ENCODE measurements at regions not wholly inside any gene's neighbourhood (a gene's known extent, or its start where the extent isn't known, plus 50 kb on each side); places are given as distances from the start of the nearest gene placed in this dataset.

GRCh38 chr10:78960316-78960800 is 108.4 kb upstream of the ZMIZ1 start:
- DNase-seq: no peak

- no peak for DNase-seq
These were observed 107.0 kb upstream of the ZMIZ1 start for GRCh38 chr10:78961760-78962159.

- no peak for DNase-seq
These were observed 105.4 kb upstream of the ZMIZ1 start for GRCh38 chr10:78963074-78964034.

DNA sequence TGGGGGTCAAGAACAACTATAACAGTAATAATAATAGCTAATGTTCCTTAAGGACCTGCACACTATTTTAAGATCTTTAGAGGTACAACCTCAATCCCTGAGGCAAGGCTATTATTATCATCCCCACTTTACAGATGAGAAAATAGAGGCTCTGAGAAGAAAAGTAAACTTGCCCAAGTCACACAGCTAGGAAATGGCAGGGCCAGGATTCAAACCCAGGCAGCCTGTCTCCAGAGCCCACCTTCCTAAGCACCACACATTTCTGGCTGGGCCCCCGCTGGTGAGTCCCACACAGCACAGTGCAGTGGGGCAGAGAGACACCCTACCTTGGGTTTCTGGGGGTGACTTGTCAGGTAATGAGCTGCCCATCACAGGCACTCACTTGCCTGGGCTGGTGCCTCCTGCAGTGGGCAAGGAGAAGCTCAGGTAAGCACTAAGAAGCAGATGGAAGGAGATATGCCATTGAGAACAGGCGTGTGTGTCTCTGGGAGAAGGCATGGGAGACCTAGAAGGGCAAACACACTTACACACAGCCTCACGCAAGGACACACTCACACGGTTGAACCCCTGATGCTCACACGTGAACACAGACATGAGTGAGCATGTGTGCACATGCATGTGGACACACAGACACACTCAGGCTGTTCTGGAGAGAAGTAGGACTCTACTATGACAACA is 104.4 kb upstream of the ZMIZ1 start:
- no peak for DNase-seq

DNA sequence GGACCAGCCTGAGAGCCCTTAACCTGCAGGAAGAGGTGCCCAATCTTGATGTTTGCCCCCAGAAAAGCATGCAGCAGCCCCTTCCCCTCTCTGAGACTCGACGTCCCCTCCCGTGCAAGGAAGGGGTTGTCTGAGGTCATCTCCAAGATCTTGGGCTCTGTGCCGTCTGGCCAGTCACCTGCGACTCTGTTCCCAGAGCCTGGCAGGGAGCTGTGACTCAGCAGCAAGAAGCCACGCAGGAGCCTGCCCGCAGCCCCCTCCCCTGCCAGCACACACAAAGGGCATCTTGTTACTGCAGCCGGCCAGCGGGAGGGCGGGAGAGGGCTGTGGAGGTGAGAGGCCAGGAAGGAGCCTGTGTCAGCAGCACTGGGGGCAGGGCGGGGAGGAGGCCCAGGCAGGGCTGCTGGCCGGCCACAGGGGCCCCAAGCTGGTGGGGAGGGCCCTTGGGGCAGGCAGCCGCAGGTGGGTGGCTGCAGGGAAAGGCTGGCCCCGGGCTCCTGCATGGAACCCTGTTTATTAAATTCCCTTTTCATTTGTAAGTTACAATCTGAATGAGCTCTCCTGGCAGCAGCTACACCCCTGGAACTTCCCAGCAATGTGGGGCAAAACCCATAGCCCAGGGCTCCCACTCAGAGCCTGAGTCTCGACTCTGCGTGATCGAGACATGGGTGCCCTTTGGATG is 103.7 kb upstream of the ZMIZ1 start:
- no peak for DNase-seq

DNA sequence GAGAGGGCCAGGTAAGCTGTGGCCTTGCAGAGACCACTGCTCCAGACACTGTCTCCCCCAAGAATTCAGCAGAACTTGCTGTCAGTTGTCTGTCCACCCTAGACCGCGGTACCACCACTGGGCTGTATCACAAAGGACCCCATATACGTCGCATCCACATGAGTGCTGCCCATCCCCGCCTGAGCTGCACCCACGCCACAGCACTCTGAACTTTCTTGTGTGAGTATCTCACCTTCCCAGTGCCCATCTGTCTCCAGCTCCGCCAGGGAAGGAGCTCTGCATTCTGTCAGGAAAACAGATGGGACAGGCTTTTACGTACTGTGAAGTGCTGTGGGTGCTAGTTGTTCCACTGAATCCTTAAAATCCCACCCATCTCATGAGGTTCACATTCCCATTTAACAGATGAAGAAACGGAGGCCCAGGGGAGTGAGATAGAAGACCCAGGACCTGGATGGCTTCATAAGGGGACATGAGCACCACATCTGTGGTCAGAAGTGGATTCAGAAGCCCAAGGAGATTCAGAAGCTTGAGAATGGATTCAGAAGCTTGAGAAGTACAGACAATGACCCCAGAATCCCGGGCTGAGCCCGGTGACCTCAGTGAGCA is 102.5 kb upstream of the ZMIZ1 start:
- no peak for DNase-seq

- no peak for DNase-seq
These were observed 101.8 kb upstream of the ZMIZ1 start for GRCh38 chr10:78966844-78967488.

DNA sequence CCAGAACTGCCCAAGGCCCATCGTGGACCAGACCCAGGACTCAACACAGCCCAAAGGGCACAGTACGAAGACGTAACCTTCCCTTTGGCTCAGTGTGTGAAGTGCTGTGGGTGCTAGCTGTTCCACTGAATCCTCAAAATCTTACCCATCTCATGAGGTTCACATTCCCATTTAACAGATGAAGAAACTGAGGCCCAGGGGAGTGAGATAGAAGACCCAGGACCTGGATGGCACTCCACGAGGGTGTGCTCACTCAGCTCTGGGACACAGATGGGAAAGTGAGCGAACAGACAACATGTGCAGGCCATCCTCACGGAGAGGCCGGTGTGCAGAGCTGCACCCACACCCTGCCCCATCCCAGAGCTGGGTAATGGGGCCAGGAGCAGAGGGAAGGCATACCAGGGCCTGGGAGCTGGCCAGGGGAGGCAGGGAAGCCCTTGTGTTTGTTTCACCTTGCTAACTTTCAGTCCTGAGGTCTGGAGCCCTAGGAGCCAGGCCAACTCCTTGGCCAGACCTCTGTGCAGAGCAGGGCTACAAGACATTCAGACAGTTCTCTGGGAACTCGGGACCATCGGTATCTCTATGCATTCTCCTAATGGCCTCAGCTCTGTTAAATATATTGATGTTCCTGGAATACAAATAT is 100.3 kb upstream of the ZMIZ1 start:
- no peak for DNase-seq

- DNase-seq: no peak
These were observed 99.8 kb upstream of the ZMIZ1 start for GRCh38 chr10:78968943-78969342.

- DNase-seq: no peak
These were observed 99.0 kb upstream of the ZMIZ1 start for GRCh38 chr10:78969719-78970118.

- DNase-seq: no peak
These were observed 98.5 kb upstream of the ZMIZ1 start for GRCh38 chr10:78970261-78970660.

GRCh38 chr10:78971094-78971682 is 97.6 kb upstream of the ZMIZ1 start:
- no peak for DNase-seq

GRCh38 chr10:78972160-78972946 is 96.4 kb upstream of the ZMIZ1 start:
- DNase-seq: no peak

- peak; percentile 15 for DNase-seq
These were observed 95.5 kb upstream of the ZMIZ1 start for GRCh38 chr10:78972947-78973900.

GRCh38 chr10:78973901-78974616 is 94.7 kb upstream of the ZMIZ1 start:
- DNase-seq: peak; percentile 44

DNA sequence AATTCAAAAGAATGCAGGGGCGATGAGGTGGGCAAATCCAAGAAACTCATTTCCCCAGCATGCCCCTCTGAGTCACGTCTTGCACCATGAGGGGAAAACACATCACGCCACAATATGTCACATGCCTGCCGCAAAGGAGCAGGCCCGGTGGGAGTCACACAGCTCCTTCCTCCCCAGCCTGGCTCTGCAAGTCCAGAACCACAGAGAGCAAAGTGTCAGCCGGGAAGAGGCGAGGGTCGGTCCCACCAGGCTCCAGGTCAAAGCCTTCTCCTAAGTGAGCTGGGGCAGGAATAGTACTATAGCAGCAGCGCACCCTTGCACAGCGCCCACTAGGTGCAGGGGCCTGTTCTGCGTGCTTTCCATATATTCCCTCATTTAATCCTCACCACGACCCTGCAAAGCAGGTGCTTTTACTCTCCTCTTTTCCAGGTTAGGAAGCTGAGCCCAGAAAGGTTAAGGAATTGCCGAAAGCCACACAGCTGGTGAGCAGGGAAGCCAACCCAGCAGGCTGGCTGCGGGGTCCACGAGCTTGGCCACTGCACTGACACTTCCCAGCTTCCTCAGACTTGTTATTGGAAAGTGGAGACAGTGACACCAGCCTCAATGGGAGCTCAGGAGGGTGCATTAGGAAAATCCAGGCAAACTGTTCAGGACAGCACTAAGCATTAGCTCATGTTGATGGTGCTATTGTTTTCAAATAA is 94.0 kb upstream of the ZMIZ1 start:
- no peak for DNase-seq

GRCh38 chr10:78975926-78976325 is 92.8 kb upstream of the ZMIZ1 start:
- DNase-seq: no peak

Measured in NCI-H187 treated with DMSO at 0.1 percent for 48 hours (cell line).